Chondrocyte (in vitro differentiated cells): ENCODE measurements at regions not wholly inside any gene's neighbourhood (a gene's known extent, or its start where the extent isn't known, plus 50 kb on each side); places are given as distances from the start of the nearest gene placed in this dataset.

Experiments
- DNase-seq: peaks from one replicate; pipeline ENCODE4 v3.0.0; 2021; ENCODE audit warnings: mixed read lengths, low spot score
- H3K27ac Mint-ChIP-seq: one replicate; pipeline ENCODE4 v1.8.0; 2021; ENCODE audit warnings: mild to moderate bottlenecking, moderate library complexity, mixed read lengths; ENCODE audit not compliant: unreplicated experiment
- H3K27me3 Mint-ChIP-seq: 2 replicates; pipeline ENCODE4 v1.8.0; 2021; ENCODE audit warnings: low read depth, mixed read lengths
- H3K36me3 Mint-ChIP-seq: 2 replicates; pipeline ENCODE4 v1.8.0; 2021; ENCODE audit warnings: low read depth, mixed read lengths
- H3K4me1 Mint-ChIP-seq: 2 replicates; pipeline ENCODE4 v1.8.0; 2021; ENCODE audit warnings: low read depth, mild to moderate bottlenecking, mixed read lengths
- H3K4me3 Mint-ChIP-seq: one replicate; pipeline ENCODE4 v1.8.0; 2021; ENCODE audit warnings: mild to moderate bottlenecking, moderate library complexity, mixed read lengths; ENCODE audit not compliant: unreplicated experiment
- H3K9me3 Mint-ChIP-seq: 2 replicates; pipeline ENCODE4 v1.8.0; 2021; ENCODE audit warnings: low read depth, mixed read lengths
- TF ChIP-seq, protein P1 (sequence below): fragments of 200-600 bp; sonication (generic); IDR thresholded peaks from 2 replicates; pipeline ENCODE4 v1.5.0; 2021; ENCODE audit warnings: antibody characterized with exemption, mild to moderate bottlenecking, moderate library complexity

DNA sequence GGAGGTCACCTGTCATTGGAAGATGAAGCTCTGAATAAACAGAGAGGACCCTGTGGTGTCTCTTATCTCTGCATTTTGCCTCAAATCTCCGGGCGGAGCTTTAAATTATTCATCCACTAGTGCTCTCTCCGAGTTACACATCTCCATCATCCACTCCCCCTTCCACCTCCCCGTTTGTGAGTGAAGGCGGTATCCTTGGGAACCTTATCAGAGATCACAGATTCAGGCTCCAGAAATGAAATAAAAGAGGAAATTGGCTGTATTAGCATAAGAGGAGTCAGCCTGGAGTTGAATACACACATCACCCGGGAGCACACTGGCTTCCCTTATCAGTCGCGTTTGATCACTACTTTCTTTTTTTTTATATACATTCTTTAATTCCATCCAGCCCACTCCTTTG lies 1184.8 kb downstream of the GATA3 start:
- H3K27me3 Mint-ChIP-seq, result peaks cover 2% of the 10 kb centered on the region
- TF ChIP-seq, protein P1, sequence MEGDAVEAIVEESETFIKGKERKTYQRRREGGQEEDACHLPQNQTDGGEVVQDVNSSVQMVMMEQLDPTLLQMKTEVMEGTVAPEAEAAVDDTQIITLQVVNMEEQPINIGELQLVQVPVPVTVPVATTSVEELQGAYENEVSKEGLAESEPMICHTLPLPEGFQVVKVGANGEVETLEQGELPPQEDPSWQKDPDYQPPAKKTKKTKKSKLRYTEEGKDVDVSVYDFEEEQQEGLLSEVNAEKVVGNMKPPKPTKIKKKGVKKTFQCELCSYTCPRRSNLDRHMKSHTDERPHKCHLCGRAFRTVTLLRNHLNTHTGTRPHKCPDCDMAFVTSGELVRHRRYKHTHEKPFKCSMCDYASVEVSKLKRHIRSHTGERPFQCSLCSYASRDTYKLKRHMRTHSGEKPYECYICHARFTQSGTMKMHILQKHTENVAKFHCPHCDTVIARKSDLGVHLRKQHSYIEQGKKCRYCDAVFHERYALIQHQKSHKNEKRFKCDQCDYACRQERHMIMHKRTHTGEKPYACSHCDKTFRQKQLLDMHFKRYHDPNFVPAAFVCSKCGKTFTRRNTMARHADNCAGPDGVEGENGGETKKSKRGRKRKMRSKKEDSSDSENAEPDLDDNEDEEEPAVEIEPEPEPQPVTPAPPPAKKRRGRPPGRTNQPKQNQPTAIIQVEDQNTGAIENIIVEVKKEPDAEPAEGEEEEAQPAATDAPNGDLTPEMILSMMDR, result no peak
- no peaks in the 10 kb centered on the region for H3K36me3 Mint-ChIP-seq
- H3K27ac Mint-ChIP-seq, result no peak overlapping the region
- H3K4me3 Mint-ChIP-seq, result no peak overlapping the region
- H3K9me3 Mint-ChIP-seq, result no peaks in the 10 kb centered on the region
- no peaks in the 10 kb centered on the region for H3K4me1 Mint-ChIP-seq
- no peak for DNase-seq

GRCh38 chr10:9243941-9244411 lies 1189.5 kb downstream of the GATA3 start:
- Mint-ChIP-seq H3K27me3 (peaks cover 6% of the 10 kb centered on the region), H3K4me3 (no peak overlapping the region), H3K4me1 (no peaks in the 10 kb centered on the region), H3K36me3 (no peaks in the 10 kb centered on the region), H3K9me3 (no peaks in the 10 kb centered on the region), H3K27ac (no peak overlapping the region)
- no peak for DNase-seq
- TF ChIP-seq, protein P1, result no peak

- Mint-ChIP-seq H3K36me3 (no peaks in the 10 kb centered on the region), H3K27ac (no peak overlapping the region), H3K4me3 (no peak overlapping the region), H3K27me3 (peaks cover 6% of the 10 kb centered on the region), H3K9me3 (peaks cover 7% of the 10 kb centered on the region), H3K4me1 (no peaks in the 10 kb centered on the region)
- TF ChIP-seq, protein P1, result no peak
- DNase-seq, result no peak
Observed at GRCh38 chr10:9244864-9245263, 1190.4 kb downstream of the GATA3 start.

DNA sequence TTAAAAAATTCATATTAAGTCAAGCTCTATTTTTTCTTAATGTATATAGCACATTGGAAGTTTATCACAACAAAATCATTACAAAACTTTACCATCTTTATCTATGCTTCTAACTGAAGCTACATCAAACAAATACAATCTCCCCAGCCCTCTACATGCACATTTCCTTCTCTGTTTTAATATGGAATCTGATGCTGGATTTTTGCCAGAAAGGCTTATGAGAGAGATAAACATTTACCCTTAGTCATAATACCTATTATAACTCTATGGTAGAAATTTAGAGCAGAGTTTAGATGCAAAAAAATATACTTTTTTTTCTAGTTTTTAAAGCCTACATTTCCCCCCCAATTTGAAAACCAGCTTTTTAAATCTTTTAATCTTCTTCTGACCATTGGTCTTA lies 1198.6 kb downstream of the GATA3 start:
- Mint-ChIP-seq H3K9me3 (peaks cover 15% of the 10 kb centered on the region), H3K4me3 (no peak overlapping the region), H3K36me3 (no peaks in the 10 kb centered on the region), H3K4me1 (no peaks in the 10 kb centered on the region), H3K27me3 (peaks cover 9% of the 10 kb centered on the region), H3K27ac (no peak overlapping the region)
- TF ChIP-seq, protein P1, result no peak
- no peak for DNase-seq

DNA sequence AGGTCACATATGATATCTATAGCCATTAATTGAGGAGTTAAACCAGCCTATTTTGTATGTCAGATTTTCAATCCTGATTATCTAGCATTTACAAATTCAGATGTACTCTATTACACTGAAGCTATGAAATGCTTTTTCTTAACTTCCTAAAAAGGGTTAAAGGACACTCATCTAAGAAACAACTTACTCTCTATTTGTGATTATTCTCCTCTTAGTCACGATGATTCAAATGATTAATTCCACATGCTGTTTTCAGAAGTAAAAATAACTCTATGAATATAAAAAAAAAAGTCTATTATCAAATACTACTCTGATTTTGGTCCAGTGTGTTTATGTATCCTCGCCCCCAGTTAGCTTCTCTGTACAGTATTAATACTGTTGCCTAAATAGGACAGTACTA lies 1199.9 kb downstream of the GATA3 start:
- TF ChIP-seq, protein P1, result no peak
- Mint-ChIP-seq H3K27ac (no peak overlapping the region), H3K27me3 (peaks cover 7% of the 10 kb centered on the region), H3K36me3 (no peaks in the 10 kb centered on the region), H3K4me3 (no peak overlapping the region), H3K9me3 (peaks cover 12% of the 10 kb centered on the region), H3K4me1 (no peaks in the 10 kb centered on the region)
- no peak for DNase-seq
